HEK293 (cell line): ENCODE measurements at regions not wholly inside any gene's neighbourhood (a gene's known extent, or its start where the extent isn't known, plus 50 kb on each side); places are given as distances from the start of the nearest gene placed in this dataset.

Source experiments
- CTCF ChIA-PET: fragments of 350-600 bp; formaldehyde crosslinking; extraction: SDS; loops from one replicate; lab custom pipeline; 2021; ENCODE audit warnings: antibody characterized with exemption; lab: Yijun Ruan, JAX
- POLR2A ChIA-PET: fragments of 300-600 bp; formaldehyde crosslinking; extraction: SDS; loops from one replicate; lab custom pipeline; 2020; ENCODE audit warnings: antibody characterized with exemption, inconsistent platforms; lab: Yijun Ruan, JAX
- H3K27ac ChIP-seq: fragments of 200-500 bp; sonication (Bioruptor generic); 2 replicates; pipeline ENCODE4 v1.5.1; 2014; ENCODE audit warnings: low read depth, low read length, control low read depth, inconsistent platforms; ENCODE audit errors: extremely low read depth
- H3K36me3 ChIP-seq, 2 experiments: fragments of 200-500 bp in 1 of 2; sonication (Bioruptor generic) in 1 of 2; 1 replicate in 1 of 2; 2 replicates in 1 of 2; pipeline ENCODE4 v1.5.1; 2014 to 2017; ENCODE audit warnings: inconsistent platforms in 2 of 2, low read length in 2 of 2; ENCODE audit not compliant: control insufficient read depth in 2 of 2, insufficient read depth in 1 of 2
- H3K4me1 ChIP-seq: fragments of 200-500 bp; sonication (Bioruptor generic); 2 replicates; pipeline ENCODE4 v1.5.1; 2014; ENCODE audit warnings: mild to moderate bottlenecking, low read length, inconsistent platforms; ENCODE audit not compliant: control insufficient read depth, insufficient read depth
- H3K4me3 ChIP-seq: 2 replicates; pipeline ENCODE4 v1.5.1; 2011; ENCODE audit warnings: low read depth, mild to moderate bottlenecking, control low read depth, low read length, moderate library complexity
- H3K9me3 ChIP-seq: fragments of 200-500 bp; sonication (Bioruptor generic); 2 replicates; pipeline ENCODE4 v1.5.1; 2014; ENCODE audit warnings: low read depth, low read length, inconsistent platforms; ENCODE audit not compliant: control insufficient read depth, insufficient read depth
- HOXC10 ChIP-seq: sonication (generic); formaldehyde crosslinking; IDR thresholded peaks from 2 replicates; pipeline ENCODE4 v1.8.1; 2023; ENCODE audit warnings: mild to moderate bottlenecking, missing genetic modification reagents
- SCRT2 ChIP-seq: fragments of 450-650 bp; formaldehyde crosslinking; IDR thresholded peaks from 2 replicates; pipeline ENCODE4 v1.5.1; 2016; ENCODE audit warnings: missing biosample characterization, missing genetic modification characterization
- ZBTB17 ChIP-seq: fragments of 450-650 bp; formaldehyde crosslinking; IDR thresholded peaks from 2 replicates; pipeline ENCODE4 v1.5.1; 2016; ENCODE audit warnings: missing biosample characterization, missing genetic modification characterization
- ZFP3 ChIP-seq: fragments of 450-650 bp; formaldehyde crosslinking; IDR thresholded peaks from 2 replicates; pipeline ENCODE4 v1.5.1; 2016; ENCODE audit warnings: low read depth, missing biosample characterization, missing genetic modification characterization
- ZNF10 ChIP-seq: fragments of 450-650 bp; formaldehyde crosslinking; IDR thresholded peaks from 2 replicates; pipeline ENCODE4 v1.5.1; 2017; ENCODE audit warnings: missing biosample characterization, missing genetic modification characterization
- ZNF112 ChIP-seq: fragments of 450-650 bp; formaldehyde crosslinking; IDR thresholded peaks from 2 replicates; pipeline ENCODE4 v1.5.0; 2017; ENCODE audit warnings: missing biosample characterization, missing genetic modification characterization
- ZNF16 ChIP-seq: fragments of 450-650 bp; formaldehyde crosslinking; IDR thresholded peaks from 2 replicates; pipeline ENCODE4 v1.5.1; 2016; ENCODE audit warnings: low read depth, missing biosample characterization, missing genetic modification characterization
- ZNF311 ChIP-seq: fragments of 450-650 bp; formaldehyde crosslinking; IDR thresholded peaks from 2 replicates; pipeline ENCODE4 v1.5.1; 2017; ENCODE audit warnings: missing biosample characterization, missing genetic modification characterization, borderline replicate concordance
- ZNF660 ChIP-seq: fragments of 450-650 bp; IDR thresholded peaks from 2 replicates; pipeline ENCODE4 v1.5.1; 2018; ENCODE audit warnings: missing biosample characterization, mild to moderate bottlenecking, missing genetic modification characterization
- ZSCAN23 ChIP-seq: fragments of 450-650 bp; formaldehyde crosslinking; IDR thresholded peaks from 2 replicates; pipeline ENCODE4 v1.5.1; 2016; ENCODE audit warnings: missing biosample characterization, missing genetic modification characterization
- TF ChIP-seq, protein P1 (sequence below): fragments of 450-650 bp; formaldehyde crosslinking; IDR thresholded peaks from 2 replicates; pipeline ENCODE4 v1.5.1; 2017; ENCODE audit warnings: missing biosample characterization, missing genetic modification characterization
- TF ChIP-seq, protein P2 (sequence below): fragments of 450-650 bp; formaldehyde crosslinking; IDR thresholded peaks from 2 replicates; pipeline ENCODE4 v1.5.1; 2016; ENCODE audit warnings: missing biosample characterization, missing genetic modification characterization
- TF ChIP-seq, protein P3 (sequence below): fragments of 450-650 bp; formaldehyde crosslinking; IDR thresholded peaks from 2 replicates; pipeline ENCODE4 v1.5.1; 2016; ENCODE audit warnings: missing biosample characterization, missing genetic modification characterization
- TF ChIP-seq, protein P4 (sequence below): fragments of 450-650 bp; formaldehyde crosslinking; IDR thresholded peaks from 2 replicates; pipeline ENCODE4 v1.5.0; 2017; ENCODE audit warnings: missing biosample characterization, missing genetic modification characterization, borderline replicate concordance
- TF ChIP-seq, protein P5 (sequence below): fragments of 450-650 bp; formaldehyde crosslinking; IDR thresholded peaks from 2 replicates; pipeline ENCODE4 v1.5.1; 2016; ENCODE audit warnings: missing biosample characterization, missing genetic modification characterization, borderline replicate concordance

DNA sequence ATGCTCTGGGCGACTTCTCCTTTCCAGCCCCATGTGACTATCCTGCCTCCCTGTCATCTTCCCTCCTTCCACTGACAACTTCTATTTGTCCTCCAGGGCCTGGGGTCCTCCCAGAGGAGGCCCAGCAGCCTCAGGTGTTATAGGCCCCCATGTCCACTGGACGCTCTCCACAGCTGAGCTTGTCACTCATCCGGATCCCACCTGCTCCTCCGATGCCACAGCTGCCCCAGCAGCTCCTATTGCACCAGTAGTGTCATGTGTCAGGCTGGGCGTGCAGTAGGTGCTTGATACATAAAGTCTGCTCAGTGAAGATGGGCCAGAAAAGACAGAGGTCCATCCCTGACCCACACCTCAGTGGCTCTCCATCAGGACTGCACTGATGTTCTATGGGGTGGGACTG, 305.7 kb upstream of the MYT1L start:
- TF ChIP-seq ZNF112 (no peak), ZNF660 (no peak)
- TF ChIP-seq, all 188 proteins: peak for 0
- no peak overlapping the region for H3K27ac ChIP-seq
- H3K9me3 ChIP-seq = no peaks in the 10 kb centered on the region
- H3K4me1 ChIP-seq = no peaks in the 10 kb centered on the region
- ChIA-PET CTCF (no interaction called here), POLR2A (no interaction called here)
- no peaks in the 10 kb centered on the region for H3K36me3 ChIP-seq
- no peak overlapping the region for H3K4me3 ChIP-seq

DNA sequence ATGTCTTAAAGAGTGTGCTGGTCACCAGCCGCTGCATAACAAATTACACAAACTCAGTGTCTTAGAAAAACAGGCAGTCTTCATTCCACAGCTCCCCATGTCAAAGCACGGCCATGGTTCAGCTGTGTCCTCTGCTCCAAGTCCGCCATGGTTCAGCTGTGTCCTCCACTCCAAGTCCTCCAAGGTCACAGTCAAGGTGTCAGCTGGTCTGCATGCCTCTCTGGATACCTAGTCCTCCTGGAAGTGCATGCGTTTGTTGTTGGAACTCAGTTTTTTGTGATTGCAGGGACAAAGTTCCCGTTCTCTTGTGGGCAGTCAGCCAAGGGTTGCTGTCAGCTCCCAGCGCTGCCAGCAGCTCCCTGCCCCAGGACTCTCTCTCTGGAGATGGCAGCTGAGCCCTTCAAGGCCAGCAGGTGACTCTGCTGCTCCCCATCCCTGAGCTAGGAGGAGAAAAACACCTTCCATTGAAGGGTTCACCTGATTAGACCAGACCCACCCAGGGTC, 304.0 kb upstream of the MYT1L start:
- H3K9me3 ChIP-seq = no peaks in the 10 kb centered on the region
- TF ChIP-seq, protein P1, sequence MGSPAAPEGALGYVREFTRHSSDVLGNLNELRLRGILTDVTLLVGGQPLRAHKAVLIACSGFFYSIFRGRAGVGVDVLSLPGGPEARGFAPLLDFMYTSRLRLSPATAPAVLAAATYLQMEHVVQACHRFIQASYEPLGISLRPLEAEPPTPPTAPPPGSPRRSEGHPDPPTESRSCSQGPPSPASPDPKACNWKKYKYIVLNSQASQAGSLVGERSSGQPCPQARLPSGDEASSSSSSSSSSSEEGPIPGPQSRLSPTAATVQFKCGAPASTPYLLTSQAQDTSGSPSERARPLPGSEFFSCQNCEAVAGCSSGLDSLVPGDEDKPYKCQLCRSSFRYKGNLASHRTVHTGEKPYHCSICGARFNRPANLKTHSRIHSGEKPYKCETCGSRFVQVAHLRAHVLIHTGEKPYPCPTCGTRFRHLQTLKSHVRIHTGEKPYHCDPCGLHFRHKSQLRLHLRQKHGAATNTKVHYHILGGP = no peak
- TF ChIP-seq ZBTB17 (tag by site-specific recombination) (no peak), ZSCAN23 (tag by site-specific recombination) (no peak), ZNF10 (tag by site-specific recombination) (0 out of 2 replicates have a peak, but pooled peaks have one; percentile 36)
- TF ChIP-seq, all 188 proteins: peak for 1
- Histone ChIP-seq H3K4me3 (no peak overlapping the region), H3K27ac (no peak overlapping the region), H3K36me3 (no peaks in the 10 kb centered on the region), H3K4me1 (no peaks in the 10 kb centered on the region)
- CTCF ChIA-PET = no interaction called here
- POLR2A ChIA-PET = no interaction called here

DNA sequence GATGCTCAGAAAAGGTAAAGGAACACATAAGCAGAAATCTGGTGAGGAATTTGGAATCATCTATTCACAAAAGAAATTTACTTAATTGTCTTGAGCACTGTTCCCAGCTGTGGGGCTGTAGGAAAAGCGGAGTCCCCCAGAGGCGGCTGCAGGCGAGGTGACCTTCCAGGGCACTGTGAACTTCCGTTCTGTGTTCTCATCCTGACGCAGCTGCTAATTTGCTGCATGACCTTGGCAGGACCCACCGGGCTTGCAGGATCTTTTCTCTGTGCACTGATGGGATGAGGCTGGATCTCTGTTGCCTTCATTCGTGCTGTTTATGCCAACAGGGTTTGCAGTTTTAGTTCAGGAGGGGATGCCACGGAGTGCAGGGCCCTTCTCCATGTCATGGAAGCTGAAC, 301.9 kb upstream of the MYT1L start:
- CTCF ChIA-PET = no interaction called here
- no peak for TF ChIP-seq ZNF311 (tag by site-specific recombination)
- TF ChIP-seq, all 188 proteins: peak for 0
- Histone ChIP-seq H3K4me3 (no peak overlapping the region), H3K27ac (no peak overlapping the region), H3K9me3 (no peaks in the 10 kb centered on the region), H3K4me1 (no peaks in the 10 kb centered on the region), H3K36me3 (no peaks in the 10 kb centered on the region)
- POLR2A ChIA-PET = no interaction called here

DNA sequence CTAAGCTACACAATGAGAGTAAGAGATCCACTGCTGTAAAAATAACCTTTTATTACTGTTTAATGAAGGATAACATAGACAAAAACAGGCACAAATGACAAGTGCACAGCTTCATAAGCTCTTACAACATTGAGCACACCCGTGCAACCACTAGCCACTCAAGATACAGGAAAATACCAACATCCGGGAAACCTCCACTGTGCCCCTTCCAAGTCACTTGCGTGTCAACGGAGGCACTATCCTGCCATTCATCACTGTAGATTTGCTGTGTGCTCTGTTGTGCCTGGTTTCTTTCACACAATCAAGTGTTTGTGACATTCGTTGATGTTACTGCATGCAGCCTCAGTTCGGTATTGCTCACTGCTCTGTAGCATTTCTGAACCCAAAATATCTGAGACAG, 292.9 kb upstream of the MYT1L start:
- no peaks in the 10 kb centered on the region for H3K36me3 ChIP-seq
- H3K9me3 ChIP-seq = no peaks in the 10 kb centered on the region
- H3K27ac ChIP-seq = no peak overlapping the region
- CTCF ChIA-PET = no interaction called here
- no peaks in the 10 kb centered on the region for H3K4me1 ChIP-seq
- H3K4me3 ChIP-seq = no peak overlapping the region
- POLR2A ChIA-PET = no interaction called here
- TF ChIP-seq ZNF16 (tag by site-specific recombination) (no peak), SCRT2 (tag by site-specific recombination) (no peak), HOXC10 (CRISPR knock-in tag) (no peak), ZFP3 (tag by site-specific recombination) (no peak)
- TF ChIP-seq, protein P2, sequence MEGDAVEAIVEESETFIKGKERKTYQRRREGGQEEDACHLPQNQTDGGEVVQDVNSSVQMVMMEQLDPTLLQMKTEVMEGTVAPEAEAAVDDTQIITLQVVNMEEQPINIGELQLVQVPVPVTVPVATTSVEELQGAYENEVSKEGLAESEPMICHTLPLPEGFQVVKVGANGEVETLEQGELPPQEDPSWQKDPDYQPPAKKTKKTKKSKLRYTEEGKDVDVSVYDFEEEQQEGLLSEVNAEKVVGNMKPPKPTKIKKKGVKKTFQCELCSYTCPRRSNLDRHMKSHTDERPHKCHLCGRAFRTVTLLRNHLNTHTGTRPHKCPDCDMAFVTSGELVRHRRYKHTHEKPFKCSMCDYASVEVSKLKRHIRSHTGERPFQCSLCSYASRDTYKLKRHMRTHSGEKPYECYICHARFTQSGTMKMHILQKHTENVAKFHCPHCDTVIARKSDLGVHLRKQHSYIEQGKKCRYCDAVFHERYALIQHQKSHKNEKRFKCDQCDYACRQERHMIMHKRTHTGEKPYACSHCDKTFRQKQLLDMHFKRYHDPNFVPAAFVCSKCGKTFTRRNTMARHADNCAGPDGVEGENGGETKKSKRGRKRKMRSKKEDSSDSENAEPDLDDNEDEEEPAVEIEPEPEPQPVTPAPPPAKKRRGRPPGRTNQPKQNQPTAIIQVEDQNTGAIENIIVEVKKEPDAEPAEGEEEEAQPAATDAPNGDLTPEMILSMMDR = no peak
- TF ChIP-seq, protein P3, sequence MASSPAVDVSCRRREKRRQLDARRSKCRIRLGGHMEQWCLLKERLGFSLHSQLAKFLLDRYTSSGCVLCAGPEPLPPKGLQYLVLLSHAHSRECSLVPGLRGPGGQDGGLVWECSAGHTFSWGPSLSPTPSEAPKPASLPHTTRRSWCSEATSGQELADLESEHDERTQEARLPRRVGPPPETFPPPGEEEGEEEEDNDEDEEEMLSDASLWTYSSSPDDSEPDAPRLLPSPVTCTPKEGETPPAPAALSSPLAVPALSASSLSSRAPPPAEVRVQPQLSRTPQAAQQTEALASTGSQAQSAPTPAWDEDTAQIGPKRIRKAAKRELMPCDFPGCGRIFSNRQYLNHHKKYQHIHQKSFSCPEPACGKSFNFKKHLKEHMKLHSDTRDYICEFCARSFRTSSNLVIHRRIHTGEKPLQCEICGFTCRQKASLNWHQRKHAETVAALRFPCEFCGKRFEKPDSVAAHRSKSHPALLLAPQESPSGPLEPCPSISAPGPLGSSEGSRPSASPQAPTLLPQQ (tag by site-specific recombination) = no peak
- TF ChIP-seq, protein P4, sequence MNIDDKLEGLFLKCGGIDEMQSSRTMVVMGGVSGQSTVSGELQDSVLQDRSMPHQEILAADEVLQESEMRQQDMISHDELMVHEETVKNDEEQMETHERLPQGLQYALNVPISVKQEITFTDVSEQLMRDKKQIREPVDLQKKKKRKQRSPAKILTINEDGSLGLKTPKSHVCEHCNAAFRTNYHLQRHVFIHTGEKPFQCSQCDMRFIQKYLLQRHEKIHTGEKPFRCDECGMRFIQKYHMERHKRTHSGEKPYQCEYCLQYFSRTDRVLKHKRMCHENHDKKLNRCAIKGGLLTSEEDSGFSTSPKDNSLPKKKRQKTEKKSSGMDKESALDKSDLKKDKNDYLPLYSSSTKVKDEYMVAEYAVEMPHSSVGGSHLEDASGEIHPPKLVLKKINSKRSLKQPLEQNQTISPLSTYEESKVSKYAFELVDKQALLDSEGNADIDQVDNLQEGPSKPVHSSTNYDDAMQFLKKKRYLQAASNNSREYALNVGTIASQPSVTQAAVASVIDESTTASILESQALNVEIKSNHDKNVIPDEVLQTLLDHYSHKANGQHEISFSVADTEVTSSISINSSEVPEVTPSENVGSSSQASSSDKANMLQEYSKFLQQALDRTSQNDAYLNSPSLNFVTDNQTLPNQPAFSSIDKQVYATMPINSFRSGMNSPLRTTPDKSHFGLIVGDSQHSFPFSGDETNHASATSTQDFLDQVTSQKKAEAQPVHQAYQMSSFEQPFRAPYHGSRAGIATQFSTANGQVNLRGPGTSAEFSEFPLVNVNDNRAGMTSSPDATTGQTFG (tag by site-specific recombination) = no peak
- TF ChIP-seq, protein P5, sequence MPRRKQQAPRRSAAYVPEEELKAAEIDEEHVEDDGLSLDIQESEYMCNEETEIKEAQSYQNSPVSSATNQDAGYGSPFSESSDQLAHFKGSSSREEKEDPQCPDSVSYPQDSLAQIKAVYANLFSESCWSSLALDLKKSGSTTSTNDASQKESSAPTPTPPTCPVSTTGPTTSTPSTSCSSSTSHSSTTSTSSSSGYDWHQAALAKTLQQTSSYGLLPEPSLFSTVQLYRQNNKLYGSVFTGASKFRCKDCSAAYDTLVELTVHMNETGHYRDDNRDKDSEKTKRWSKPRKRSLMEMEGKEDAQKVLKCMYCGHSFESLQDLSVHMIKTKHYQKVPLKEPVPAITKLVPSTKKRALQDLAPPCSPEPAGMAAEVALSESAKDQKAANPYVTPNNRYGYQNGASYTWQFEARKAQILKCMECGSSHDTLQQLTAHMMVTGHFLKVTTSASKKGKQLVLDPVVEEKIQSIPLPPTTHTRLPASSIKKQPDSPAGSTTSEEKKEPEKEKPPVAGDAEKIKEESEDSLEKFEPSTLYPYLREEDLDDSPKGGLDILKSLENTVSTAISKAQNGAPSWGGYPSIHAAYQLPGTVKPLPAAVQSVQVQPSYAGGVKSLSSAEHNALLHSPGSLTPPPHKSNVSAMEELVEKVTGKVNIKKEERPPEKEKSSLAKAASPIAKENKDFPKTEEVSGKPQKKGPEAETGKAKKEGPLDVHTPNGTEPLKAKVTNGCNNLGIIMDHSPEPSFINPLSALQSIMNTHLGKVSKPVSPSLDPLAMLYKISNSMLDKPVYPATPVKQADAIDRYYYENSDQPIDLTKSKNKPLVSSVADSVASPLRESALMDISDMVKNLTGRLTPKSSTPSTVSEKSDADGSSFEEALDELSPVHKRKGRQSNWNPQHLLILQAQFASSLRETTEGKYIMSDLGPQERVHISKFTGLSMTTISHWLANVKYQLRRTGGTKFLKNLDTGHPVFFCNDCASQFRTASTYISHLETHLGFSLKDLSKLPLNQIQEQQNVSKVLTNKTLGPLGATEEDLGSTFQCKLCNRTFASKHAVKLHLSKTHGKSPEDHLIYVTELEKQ (tag by site-specific recombination) = no peak
